ENCODE measurements at regions not wholly inside any gene's neighbourhood (a gene's known extent, or its start where the extent isn't known, plus 50 kb on each side); places are given as distances from the start of the nearest gene placed in this dataset.
"Not testable (repeated sequence)": the region's sequence is repeated elsewhere in the genome, so short reads cannot be mapped to it uniquely, and the experiment has no call there.

DNA sequence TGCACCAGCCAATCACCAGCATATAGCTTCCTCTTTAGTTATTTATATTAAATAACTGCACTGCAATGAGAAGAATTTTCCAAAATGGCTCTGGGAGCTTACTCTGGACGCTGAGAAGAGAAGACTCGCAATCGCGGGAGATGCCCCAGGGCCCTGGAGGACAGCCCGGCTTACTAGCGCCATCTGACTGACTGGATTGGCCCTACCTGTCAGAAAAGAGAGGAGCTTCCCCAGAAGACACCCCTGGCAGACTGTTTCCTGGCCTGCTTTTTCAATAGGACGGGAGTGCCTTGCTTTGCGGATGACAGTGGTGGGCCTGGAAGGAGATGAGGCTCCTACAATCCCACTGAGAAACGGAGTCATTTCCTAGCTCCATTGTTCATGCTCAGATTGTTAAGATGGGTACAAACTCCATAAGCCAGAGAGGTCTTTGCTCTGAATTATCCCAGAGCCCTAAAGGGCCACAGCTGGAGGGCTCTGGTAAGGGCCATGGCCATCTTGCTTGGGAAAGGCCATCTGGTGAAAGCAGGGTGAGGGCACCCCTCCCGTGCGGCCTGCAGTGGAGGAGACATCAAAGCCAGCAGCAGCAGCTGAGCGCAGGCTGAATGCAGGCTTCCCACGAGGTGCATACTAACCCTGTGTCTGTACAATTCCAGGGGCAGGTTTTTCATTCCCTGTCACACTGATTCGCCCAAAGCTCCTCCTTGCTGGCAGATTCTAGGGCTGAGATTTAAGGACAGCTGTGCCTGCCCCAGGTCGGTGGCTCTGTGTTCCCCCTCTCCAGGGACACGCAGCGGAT lies 92.1 kb downstream of the GALR1 start:
- no peak overlapping the region for H3K4me3 ChIP-seq (ENCODE audit: low read depth, low read length)
- in situ Hi-C loops (cut with HindIII; ENCODE audit: low sequenced_read_pairs), result no loop called here

GRCh38 chr18:77342736-77343135 lies 93.1 kb downstream of the GALR1 start:
- TF ChIP-seq, protein P1, sequence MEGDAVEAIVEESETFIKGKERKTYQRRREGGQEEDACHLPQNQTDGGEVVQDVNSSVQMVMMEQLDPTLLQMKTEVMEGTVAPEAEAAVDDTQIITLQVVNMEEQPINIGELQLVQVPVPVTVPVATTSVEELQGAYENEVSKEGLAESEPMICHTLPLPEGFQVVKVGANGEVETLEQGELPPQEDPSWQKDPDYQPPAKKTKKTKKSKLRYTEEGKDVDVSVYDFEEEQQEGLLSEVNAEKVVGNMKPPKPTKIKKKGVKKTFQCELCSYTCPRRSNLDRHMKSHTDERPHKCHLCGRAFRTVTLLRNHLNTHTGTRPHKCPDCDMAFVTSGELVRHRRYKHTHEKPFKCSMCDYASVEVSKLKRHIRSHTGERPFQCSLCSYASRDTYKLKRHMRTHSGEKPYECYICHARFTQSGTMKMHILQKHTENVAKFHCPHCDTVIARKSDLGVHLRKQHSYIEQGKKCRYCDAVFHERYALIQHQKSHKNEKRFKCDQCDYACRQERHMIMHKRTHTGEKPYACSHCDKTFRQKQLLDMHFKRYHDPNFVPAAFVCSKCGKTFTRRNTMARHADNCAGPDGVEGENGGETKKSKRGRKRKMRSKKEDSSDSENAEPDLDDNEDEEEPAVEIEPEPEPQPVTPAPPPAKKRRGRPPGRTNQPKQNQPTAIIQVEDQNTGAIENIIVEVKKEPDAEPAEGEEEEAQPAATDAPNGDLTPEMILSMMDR (IDR thresholded peaks at IDR 0.05; ENCODE audit: low read depth, low read length), result no peak
- H3K4me3 ChIP-seq (ENCODE audit: low read depth, low read length), result no peak overlapping the region
- in situ Hi-C loops (cut with HindIII; ENCODE audit: low sequenced_read_pairs), result no loop called here
- no peak for DNase-seq (ENCODE audit: low read depth, low spot score)

More for the DNA sequence above, 92.1 kb downstream of the GALR1 start:
- DNase-seq (ENCODE audit: low read depth, low spot score), result no peak
- TF ChIP-seq, protein P1 (IDR thresholded peaks at IDR 0.05; ENCODE audit: low read depth, low read length), result no peak

GRCh38 chr18:77343846-77344510 lies 94.3 kb downstream of the GALR1 start:
- in situ Hi-C loops (cut with HindIII; ENCODE audit: low sequenced_read_pairs), result no loop called here
- TF ChIP-seq, protein P1 (IDR thresholded peaks at IDR 0.05; ENCODE audit: low read depth, low read length), result no peak
- DNase-seq (ENCODE audit: low read depth, low spot score), result peak; percentile 21
- no peak overlapping the region for H3K4me3 ChIP-seq (ENCODE audit: low read depth, low read length)

DNA sequence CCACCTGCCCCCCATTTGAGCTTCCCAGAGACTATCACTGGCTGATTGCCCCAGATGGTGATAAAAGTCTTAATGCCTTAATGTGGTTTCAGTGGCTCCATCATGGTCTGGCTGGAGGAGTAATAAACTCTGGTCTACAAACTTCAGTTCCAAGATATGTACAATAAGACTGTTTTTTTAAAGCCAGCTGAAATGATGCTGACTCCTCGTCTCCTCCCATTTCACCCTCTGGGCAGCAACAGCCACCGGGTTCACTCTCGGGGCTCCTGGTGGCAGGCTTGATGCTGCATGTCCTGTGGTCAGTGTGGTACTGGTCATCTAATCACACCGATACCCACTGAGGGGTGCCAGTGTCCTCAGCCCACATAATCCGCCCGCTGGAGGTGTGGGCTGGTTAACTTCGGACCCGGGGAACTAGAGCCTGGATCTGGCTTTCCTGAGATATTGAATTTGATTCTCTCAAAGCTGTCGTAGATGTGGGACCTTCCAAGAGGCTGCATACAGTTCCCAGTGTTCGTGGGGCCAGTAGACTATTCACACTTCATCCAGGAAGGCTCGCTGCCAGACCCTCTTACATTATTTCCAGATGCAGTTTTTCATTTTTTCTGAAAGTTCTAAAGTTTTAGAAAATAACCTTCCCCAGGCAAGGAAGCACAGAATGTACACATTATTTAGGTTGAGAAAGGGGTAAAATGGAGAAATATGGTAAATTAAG lies 95.3 kb downstream of the GALR1 start:
- TF ChIP-seq, protein P1 (IDR thresholded peaks at IDR 0.05; ENCODE audit: low read depth, low read length), result no peak
- no peak overlapping the region for H3K4me3 ChIP-seq (ENCODE audit: low read depth, low read length)
- in situ Hi-C loops (cut with HindIII; ENCODE audit: low sequenced_read_pairs), result no loop called here
- peak; percentile 10 for DNase-seq (ENCODE audit: low read depth, low spot score)

DNA sequence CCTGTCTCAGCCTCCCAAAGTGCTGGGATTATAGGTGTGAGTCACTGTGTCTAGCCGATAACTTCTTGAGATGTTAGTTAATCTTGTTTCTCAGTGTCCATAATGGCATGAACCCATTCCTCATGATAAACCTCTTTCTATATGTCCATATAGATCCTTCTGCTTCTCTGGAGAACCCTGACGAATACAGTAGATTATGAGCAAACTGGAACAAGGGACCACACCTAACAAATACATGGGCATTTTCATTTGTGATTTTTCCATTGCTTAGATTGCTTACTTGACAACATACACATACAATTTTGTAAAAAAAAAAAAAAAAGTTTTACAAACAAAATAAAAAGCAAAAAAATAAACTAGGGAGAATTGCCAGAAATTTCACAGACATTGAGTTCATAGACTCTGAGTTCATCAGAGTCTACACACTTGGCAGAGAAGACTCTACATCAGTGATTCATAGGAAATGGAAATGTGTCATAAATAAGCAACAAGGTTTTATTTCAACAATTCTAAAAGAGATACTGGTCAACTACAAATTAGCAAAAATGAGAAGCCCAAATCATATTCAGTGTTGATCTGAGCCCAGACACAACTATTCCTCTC lies 96.7 kb downstream of the GALR1 start:
- in situ Hi-C loops (cut with HindIII; ENCODE audit: low sequenced_read_pairs), result no loop called here
- DNase-seq (ENCODE audit: low read depth, low spot score), result peak; percentile 50

GRCh38 chr18:77353349-77353748 lies 103.7 kb downstream of the GALR1 start:
- in situ Hi-C loops (cut with HindIII; ENCODE audit: low sequenced_read_pairs); H3K4me3 ChIP-seq (ENCODE audit: low read depth, low read length); DNase-seq (ENCODE audit: low read depth, low spot score): not testable (repeated sequence)

More for the DNA sequence above, 96.7 kb downstream of the GALR1 start:
- TF ChIP-seq, protein P1 (IDR thresholded peaks at IDR 0.05; ENCODE audit: low read depth, low read length), result no peak
- H3K4me3 ChIP-seq (ENCODE audit: low read depth, low read length), result no peak overlapping the region

All from astrocyte of the spinal cord (primary cell).